NCI-H2081 treated with DMSO at 0.1 percent for 48 hours (cell line): ENCODE measurements at regions not wholly inside any gene's neighbourhood (a gene's known extent, or its start where the extent isn't known, plus 50 kb on each side); places are given as distances from the start of the nearest gene placed in this dataset.

ENCODE experiments used
- DNase-seq: peaks from one replicate; lab custom pipeline; 2025; lab: John Stamatoyannopoulos, UW

- no peak for DNase-seq
Measured at GRCh38 chr11:115900111-115900510, 395.9 kb upstream of the CADM1 start.

- no peak for DNase-seq
Measured at GRCh38 chr11:115897707-115898106, 393.5 kb upstream of the CADM1 start.

GRCh38 chr11:115896084-115896483, 391.9 kb upstream of the CADM1 start:
- DNase-seq, result no peak

GRCh38 chr11:115895594-115895993, 391.4 kb upstream of the CADM1 start:
- no peak for DNase-seq

GRCh38 chr11:115894176-115894575, 390.0 kb upstream of the CADM1 start:
- DNase-seq, result no peak

GRCh38 chr11:115893461-115894099, 389.4 kb upstream of the CADM1 start:
- DNase-seq, result no peak

GRCh38 chr11:115892016-115892415, 387.8 kb upstream of the CADM1 start:
- DNase-seq, result no peak

GRCh38 chr11:115891581-115891980, 387.4 kb upstream of the CADM1 start:
- DNase-seq, result no peak

- DNase-seq, result no peak
Measured at GRCh38 chr11:115890500-115890899, 386.3 kb upstream of the CADM1 start.

GRCh38 chr11:115889712-115890111, 385.5 kb upstream of the CADM1 start:
- DNase-seq, result no peak

- no peak for DNase-seq
Measured at GRCh38 chr11:115887727-115888126, 383.5 kb upstream of the CADM1 start.

GRCh38 chr11:115887316-115887715, 383.1 kb upstream of the CADM1 start:
- no peak for DNase-seq

- no peak for DNase-seq
Measured at GRCh38 chr11:115886422-115886733, 382.2 kb upstream of the CADM1 start.

- DNase-seq, result no peak
Measured at GRCh38 chr11:115885535-115886421, 381.6 kb upstream of the CADM1 start.

- DNase-seq, result no peak
Measured at GRCh38 chr11:115884800-115885534, 380.8 kb upstream of the CADM1 start.

GRCh38 chr11:115874843-115875242, 370.6 kb upstream of the CADM1 start:
- no peak for DNase-seq

- DNase-seq, result no peak
Measured at GRCh38 chr11:115873813-115874212, 369.6 kb upstream of the CADM1 start.

- no peak for DNase-seq
Measured at GRCh38 chr11:115872416-115872815, 368.2 kb upstream of the CADM1 start.

- no peak for DNase-seq
Measured at GRCh38 chr11:115871161-115871760, 367.0 kb upstream of the CADM1 start.

GRCh38 chr11:115869780-115870431, 365.7 kb upstream of the CADM1 start:
- DNase-seq, result peak; percentile 25

GRCh38 chr11:115869131-115869530, 364.9 kb upstream of the CADM1 start:
- no peak for DNase-seq

- DNase-seq, result no peak
Measured at GRCh38 chr11:115860246-115860645, 356.0 kb upstream of the CADM1 start.
